Stimulated activated CD8-positive, alpha-beta memory T cell treated with anti-CD3 and anti-CD28 coated beads, Interleukin-2, amount 100 ng/mL, for 48 hours (primary cell): ENCODE measurements at regions not wholly inside any gene's neighbourhood (a gene's known extent, or its start where the extent isn't known, plus 50 kb on each side); places are given as distances from the start of the nearest gene placed in this dataset.

Experiments used
- DNase-seq, 2 donors: peaks; one replicate each; pipeline ENCODE4 v3.0.0-alpha.2; 2020; ENCODE audit warnings: low read depth in 2 of 2

- DNase-seq: no peak
Observed at GRCh38 chr17:70017941-70018340, 57.1 kb upstream of the KCNJ16 start.

GRCh38 chr17:70021726-70022125 lies 53.3 kb upstream of the KCNJ16 start:
- DNase-seq: no peak

GRCh38 chr17:70022175-70022574 lies 52.9 kb upstream of the KCNJ16 start:
- no peak for DNase-seq

DNA sequence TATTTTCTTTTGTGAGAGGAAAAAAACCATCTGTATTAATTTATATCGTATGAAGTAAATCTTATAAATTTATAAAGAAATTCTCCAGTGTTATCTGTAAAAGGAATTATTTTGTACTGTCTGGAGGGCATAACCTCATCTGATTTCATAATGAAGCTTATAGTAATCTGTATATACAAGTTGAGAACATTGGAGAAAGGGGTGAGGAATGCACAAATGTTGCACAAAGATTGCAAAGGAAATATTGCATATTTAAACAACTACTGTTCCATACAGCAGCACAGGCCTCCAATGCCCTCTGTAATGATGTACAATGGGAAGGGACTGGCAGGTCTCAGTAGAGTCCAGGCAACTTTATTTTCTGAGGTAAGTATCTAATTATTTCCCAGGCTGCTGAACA lies 50.8 kb upstream of the KCNJ16 start:
- DNase-seq: no peak
